ENCODE measurements at regions not wholly inside any gene's neighbourhood (a gene's known extent, or its start where the extent isn't known, plus 50 kb on each side); places are given as distances from the start of the nearest gene placed in this dataset.
A peak's percentile ranks its signal among the peaks of the same experiment; 100 is the strongest.
"Not testable (repeated sequence)": the region's sequence is repeated elsewhere in the genome, so short reads cannot be mapped to it uniquely, and the experiment has no call there.

DNA sequence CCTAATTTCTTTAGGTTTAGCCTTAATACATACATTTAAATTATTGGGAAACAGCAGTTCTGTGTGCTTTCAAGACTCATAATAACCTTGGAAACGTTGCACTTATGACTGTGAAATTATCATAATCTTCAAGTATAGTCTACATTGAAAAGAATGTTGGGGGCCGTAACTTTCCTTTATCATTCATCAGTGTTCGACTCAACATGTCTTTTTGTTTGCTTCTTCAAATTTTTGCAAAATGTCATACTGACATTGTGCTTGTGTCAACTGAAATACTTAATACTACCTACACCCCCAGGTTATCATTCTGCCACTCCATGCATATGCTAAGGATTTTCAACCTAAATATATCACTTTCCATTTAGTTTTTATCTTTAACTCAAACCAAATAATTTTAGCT is 1562.9 kb downstream of the OLFM4 start:
- DNase-seq (ENCODE audit: low read depth, low spot score): no peak

GRCh38 chr13:54592201-54592600 is 1563.6 kb downstream of the OLFM4 start:
- DNase-seq (ENCODE audit: low read depth, low spot score): no peak

DNA sequence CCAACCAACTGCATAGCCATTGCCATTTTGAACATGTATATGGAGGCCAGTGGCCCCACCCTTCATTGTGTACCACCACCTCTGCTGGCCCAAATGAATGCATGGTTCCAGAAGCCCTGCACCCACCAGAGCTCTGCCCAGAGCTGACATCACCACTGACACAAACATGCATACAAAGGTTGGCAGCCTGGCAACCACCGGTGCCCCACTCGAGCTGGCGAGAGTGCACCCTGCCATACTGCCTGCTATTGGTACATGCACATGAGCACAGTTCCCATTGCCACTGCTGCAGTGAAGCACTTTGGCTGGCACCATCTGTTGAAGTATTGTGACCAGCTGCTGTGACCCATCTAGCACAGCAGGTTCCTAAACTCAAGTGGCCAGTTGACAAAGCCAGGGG is 1564.9 kb downstream of the OLFM4 start:
- no peak for DNase-seq (ENCODE audit: low read depth, low spot score)

GRCh38 chr13:54597540-54598088 is 1569.0 kb downstream of the OLFM4 start:
- no peak for DNase-seq (ENCODE audit: low read depth, low spot score)

- no peak for DNase-seq (ENCODE audit: low read depth, low spot score)
These were observed 1570.8 kb downstream of the OLFM4 start for GRCh38 chr13:54599413-54599812.

GRCh38 chr13:54606944-54607343 is 1578.3 kb downstream of the OLFM4 start:
- no peak for DNase-seq (ENCODE audit: low read depth, low spot score)

DNA sequence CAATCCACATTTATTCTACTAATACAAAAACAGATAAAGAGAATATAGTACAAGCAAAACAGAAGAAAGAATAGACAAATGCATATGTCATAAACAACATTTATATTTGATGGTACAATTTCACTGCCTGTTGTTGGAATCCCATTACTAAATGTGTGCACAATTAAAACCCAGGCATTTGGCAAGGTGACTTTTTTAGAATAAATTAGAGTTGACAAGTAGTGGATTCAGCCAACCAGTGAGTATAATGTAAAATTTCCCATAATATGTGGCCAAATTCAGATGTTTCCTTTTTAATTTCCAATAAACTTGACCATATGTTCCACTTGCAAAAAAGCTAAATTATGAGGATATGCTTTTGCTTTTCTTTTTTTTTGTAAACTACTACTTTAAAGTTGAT is 1578.8 kb downstream of the OLFM4 start:
- DNase-seq (ENCODE audit: low read depth, low spot score): no peak

GRCh38 chr13:54611390-54611789 is 1582.8 kb downstream of the OLFM4 start:
- DNase-seq (ENCODE audit: low read depth, low spot score): no peak

- DNase-seq (ENCODE audit: low read depth, low spot score): no peak
These were observed 1586.1 kb downstream of the OLFM4 start for GRCh38 chr13:54614726-54615125.

- not testable (repeated sequence) for DNase-seq (ENCODE audit: low read depth, low spot score)
These were observed 1597.9 kb downstream of the OLFM4 start for GRCh38 chr13:54626504-54626903.

DNA sequence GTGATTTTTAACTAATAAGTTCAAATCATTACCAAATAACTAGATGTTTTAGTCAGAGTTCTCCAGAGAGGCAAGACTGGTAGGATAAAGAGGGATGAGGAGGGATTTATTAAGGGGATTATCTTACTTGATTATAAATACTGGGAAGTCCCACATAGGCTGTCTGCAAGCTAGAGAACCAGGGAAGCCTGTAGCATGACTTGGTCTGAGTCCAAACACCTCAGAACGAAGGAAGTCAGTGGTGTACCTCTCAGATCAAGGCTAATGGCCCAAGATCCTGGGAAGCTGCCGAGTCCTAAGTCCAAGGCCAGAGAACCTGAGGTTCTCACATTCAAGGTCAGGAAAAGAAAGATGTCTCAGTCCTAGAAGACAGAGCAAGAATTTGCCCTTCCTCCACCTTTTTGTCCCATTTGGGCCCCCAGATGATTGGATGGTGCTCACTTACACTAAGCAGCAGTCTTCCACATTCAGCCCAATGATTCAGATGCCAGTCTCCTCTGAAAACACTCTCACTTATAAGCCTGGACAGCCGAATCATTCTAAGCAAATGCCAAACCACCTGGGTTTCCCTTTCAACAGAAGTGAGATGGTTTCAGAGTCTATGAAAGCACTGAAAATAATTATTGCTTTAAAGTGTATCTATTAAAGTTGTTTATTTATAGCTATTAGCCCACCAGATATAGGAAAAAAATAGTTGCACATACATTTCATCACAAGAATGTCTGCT is 1599.2 kb downstream of the OLFM4 start:
- DNase-seq (ENCODE audit: low read depth, low spot score): no peak

GRCh38 chr13:54628383-54628782 is 1599.8 kb downstream of the OLFM4 start:
- no peak for DNase-seq (ENCODE audit: low read depth, low spot score)

- DNase-seq (ENCODE audit: low read depth, low spot score): no peak
These were observed 1604.8 kb downstream of the OLFM4 start for GRCh38 chr13:54633456-54633855.

DNA sequence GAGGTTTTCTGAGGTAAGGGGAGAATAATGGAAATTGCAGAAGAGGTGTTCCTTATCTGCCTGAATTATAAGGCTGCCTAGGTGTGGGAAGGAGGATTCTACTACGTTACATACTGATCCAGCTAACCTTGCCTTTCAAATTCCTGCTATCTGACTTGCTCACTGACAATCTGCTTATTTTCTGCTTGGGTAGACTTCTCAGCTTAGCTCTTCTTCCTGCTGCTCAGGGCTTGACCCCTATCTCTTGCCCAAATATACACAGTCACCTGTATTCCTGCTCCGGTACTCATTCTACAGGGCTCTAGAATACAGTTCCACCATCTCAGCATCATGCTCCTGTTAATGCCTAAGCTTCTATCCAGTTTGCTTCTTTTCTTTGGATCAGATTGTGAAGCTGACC is 1607.6 kb downstream of the OLFM4 start:
- DNase-seq (ENCODE audit: low read depth, low spot score): no peak

DNA sequence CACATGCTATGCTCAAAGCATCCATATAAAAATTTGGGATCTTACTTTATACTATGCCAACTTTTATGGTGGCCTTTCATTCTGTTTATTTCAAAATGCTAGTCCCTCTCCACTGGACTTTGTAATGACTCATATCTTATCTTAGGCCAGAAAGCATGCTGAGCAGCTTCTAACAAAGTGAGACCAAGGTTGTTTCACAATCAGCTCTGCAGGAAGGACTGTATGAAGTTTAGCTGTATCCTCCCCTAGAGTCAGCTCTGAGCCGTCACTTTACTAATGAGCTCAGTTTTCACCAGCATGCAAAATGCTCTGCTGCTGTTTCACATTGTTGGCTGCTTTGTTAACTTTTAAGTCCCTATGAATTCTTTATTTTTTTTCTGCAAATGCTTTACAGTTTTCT is 1608.8 kb downstream of the OLFM4 start:
- DNase-seq (ENCODE audit: low read depth, low spot score): peak; percentile 53

DNA sequence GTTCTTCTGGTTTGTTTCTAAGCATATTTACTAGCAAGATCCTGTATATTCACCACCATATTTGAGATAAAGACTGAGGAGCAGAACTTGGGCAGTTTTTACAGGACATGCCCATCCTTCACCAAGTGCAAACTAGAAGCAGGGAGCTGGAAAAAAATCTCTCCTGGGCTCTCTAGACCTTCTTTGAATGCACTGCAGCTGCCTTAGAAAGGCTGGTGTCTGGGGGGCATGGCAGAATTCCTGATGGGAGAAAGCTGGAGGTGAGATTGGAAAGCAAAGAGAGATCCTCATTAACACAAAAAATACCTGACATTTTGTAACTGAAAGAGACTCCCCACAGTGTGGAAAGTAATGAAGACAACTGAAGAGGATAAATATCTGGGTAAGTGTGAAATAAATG is 1612.1 kb downstream of the OLFM4 start:
- no peak for DNase-seq (ENCODE audit: low read depth, low spot score)

DNA sequence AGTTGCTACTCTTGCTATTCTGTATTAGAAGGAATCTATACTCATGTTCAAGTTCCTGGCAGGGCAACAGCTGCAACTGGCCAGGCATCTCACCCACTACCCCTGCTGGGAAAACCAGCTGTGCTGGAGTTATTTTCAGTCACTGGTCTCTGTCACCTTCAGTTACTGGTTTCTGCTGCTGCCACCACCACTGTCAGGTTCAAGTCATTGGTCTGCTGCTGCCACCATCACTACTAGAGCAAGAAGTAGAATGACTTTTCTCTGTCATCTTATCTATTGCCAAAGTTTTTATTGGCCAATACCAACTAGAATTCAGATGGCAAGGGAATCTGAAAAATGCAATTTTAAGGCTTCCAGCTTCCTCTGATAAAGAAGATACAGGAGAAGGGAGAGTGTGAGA is 1615.2 kb downstream of the OLFM4 start:
- no peak for DNase-seq (ENCODE audit: low read depth, low spot score)

GRCh38 chr13:54647275-54647674 is 1618.7 kb downstream of the OLFM4 start:
- DNase-seq (ENCODE audit: low read depth, low spot score): no peak

DNA sequence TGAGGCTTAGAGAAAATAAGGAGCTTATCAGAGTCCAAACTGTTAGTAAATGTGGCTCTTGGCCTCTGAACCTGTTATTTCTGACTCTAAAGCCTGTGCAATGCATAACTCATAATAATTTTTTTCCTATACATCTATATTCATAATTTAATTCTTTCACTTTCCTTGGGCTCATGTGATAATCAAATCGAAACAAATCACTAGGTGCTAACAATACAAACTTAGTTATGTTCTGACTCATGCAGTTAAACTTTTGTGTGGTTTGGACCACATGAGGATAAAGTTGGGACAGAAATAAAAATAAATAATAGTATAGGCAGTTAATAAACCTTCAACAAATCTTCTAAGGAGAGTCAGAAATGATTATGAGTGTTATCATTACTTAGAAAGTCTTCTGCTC is 1629.0 kb downstream of the OLFM4 start:
- DNase-seq (ENCODE audit: low read depth, low spot score): no peak

DNA sequence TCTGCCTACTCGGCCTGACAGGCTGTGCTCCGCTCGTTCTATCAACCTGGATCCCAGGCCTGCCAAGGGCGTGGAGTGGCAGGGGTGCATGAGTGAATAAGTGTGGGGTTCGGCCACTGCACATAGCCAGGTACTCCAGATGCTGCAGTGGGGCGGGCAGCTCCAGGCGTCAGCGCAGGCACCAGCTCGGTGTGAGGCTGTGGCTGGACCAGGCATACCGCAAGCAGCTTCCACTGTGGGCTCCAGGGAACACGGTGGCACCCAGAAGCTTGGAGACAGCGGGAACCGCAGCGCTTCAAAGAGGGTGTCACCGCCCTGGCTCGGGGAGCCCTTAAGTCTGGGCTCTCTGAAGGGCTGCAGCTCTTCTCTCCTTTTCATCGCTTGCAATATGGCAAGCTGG is 1630.2 kb downstream of the OLFM4 start:
- DNase-seq (ENCODE audit: low read depth, low spot score): no peak

DNA sequence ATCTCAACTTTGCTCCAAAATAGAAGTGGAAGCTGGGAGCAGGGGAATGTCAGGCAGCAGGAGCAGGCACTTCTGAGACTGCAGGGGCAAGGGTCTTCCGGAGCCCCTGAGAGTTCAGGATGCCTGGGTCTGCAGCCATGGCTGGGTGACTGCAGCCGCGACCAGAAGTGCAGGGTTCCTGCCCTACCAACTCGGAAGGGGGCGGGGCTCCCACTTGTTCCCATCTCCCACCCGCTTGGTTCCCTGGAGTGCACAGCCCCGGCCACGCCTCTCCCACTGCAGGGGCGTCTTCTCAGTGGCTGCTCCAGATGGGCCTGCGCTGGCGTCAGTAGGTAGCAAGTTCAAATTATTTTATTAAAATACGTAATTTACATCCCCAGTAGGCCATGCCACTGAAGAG is 1631.7 kb downstream of the OLFM4 start:
- DNase-seq (ENCODE audit: low read depth, low spot score): no peak

GRCh38 chr13:54676526-54677113 is 1648.0 kb downstream of the OLFM4 start:
- DNase-seq (ENCODE audit: low read depth, low spot score): no peak

GRCh38 chr13:54682184-54682583 is 1653.6 kb downstream of the OLFM4 start:
- DNase-seq (ENCODE audit: low read depth, low spot score): no peak

Measured in astrocyte of the hippocampus (primary cell).